GM23338 (cell line): ENCODE measurements at regions not wholly inside any gene's neighbourhood (a gene's known extent, or its start where the extent isn't known, plus 50 kb on each side); places are given as distances from the start of the nearest gene placed in this dataset.
A peak's percentile ranks its signal among the peaks of the same experiment; 100 is the strongest.

ENCODE experiments used
- ATAC-seq: fragments of 200-7000 bp; cut with Tn5 transposase; 3 replicates; pipeline ENCODE4 v1.9.1; 2020
- DNase-seq: peaks from one replicate; pipeline ENCODE4 v3.0.0-alpha.2; 2015; ENCODE audit warnings: low spot score
- H2AFZ ChIP-seq: fragments of 200-600 bp; sonication (generic); 2 replicates; pipeline ENCODE4 v1.8.0; 2016; ENCODE audit warnings: antibody characterized with exemption, mild to moderate bottlenecking, moderate library complexity
- H3F3A ChIP-seq: fragments of 200-600 bp; sonication (generic); replicated peaks from 2 replicates; pipeline ENCODE4 v1.8.0; 2017; ENCODE audit warnings: antibody characterized with exemption, mixed run types, low read depth
- H3K27ac ChIP-seq: fragments of 200-600 bp; sonication (generic); 2 replicates; pipeline ENCODE4 v1.6.1; 2016; ENCODE audit warnings: low read depth
- H3K27me3 ChIP-seq: fragments of 200-600 bp; sonication (generic); 2 replicates; pipeline ENCODE4 v1.8.0; 2016; ENCODE audit warnings: mild to moderate bottlenecking, mixed run types, moderate library complexity; ENCODE audit not compliant: insufficient read depth
- H3K36me3 ChIP-seq: fragments of 200-600 bp; sonication (generic); 2 replicates; pipeline ENCODE4 v1.8.0; 2016; ENCODE audit warnings: mild to moderate bottlenecking; ENCODE audit not compliant: insufficient read depth
- H3K4me1 ChIP-seq: fragments of 200-600 bp; sonication (generic); 2 replicates; pipeline ENCODE4 v1.8.0; 2016; ENCODE audit warnings: mild to moderate bottlenecking, moderate library complexity; ENCODE audit not compliant: insufficient read depth
- H3K4me2 ChIP-seq: fragments of 200-600 bp; sonication (generic); 2 replicates; pipeline ENCODE4 v1.7.1; 2017; ENCODE audit warnings: mixed run types
- H3K4me3 ChIP-seq: fragments of 200-600 bp; sonication (generic); 2 replicates; pipeline ENCODE4 v1.6.1; 2016; ENCODE audit warnings: mixed run types
- H3K79me2 ChIP-seq: fragments of 200-600 bp; sonication (generic); replicated peaks from 2 replicates; pipeline ENCODE4 v1.8.0; 2017; ENCODE audit warnings: mild to moderate bottlenecking; ENCODE audit not compliant: insufficient read depth
- H3K9me2 ChIP-seq: fragments of 200-600 bp; sonication (generic); 2 replicates; pipeline ENCODE4 v1.8.0; 2017; ENCODE audit not compliant: insufficient read depth
- H4K20me1 ChIP-seq: fragments of 200-600 bp; sonication (generic); replicated peaks from 2 replicates; pipeline ENCODE4 v1.8.0; 2017; ENCODE audit warnings: mild to moderate bottlenecking; ENCODE audit not compliant: insufficient read depth
- H3K27ac Mint-ChIP-seq: 2 replicates; pipeline ENCODE4 v1.8.0; 2020; ENCODE audit warnings: inconsistent platforms, mild to moderate bottlenecking, moderate library complexity, mixed read lengths
- H3K27me3 Mint-ChIP-seq: 3 replicates; pipeline ENCODE4 v1.8.0; 2022; ENCODE audit warnings: low read depth, mild to moderate bottlenecking, moderate library complexity, mixed read lengths, inconsistent platforms; ENCODE audit not compliant: insufficient read depth, poor library complexity
- H3K36me3 Mint-ChIP-seq: 3 replicates; pipeline ENCODE4 v1.8.0; 2021; ENCODE audit warnings: low read depth, mild to moderate bottlenecking, inconsistent platforms, moderate library complexity, mixed read lengths
- H3K4me1 Mint-ChIP-seq: 3 replicates; pipeline ENCODE4 v1.8.0; 2020; ENCODE audit warnings: mild to moderate bottlenecking, inconsistent platforms, mixed read lengths
- H3K4me3 Mint-ChIP-seq: 3 replicates; pipeline ENCODE4 v1.8.0; 2021; ENCODE audit warnings: moderate library complexity, mild to moderate bottlenecking, inconsistent platforms, mixed read lengths
- H3K9me3 Mint-ChIP-seq: 3 replicates; pipeline ENCODE4 v1.8.0; 2020; ENCODE audit warnings: moderate library complexity, mild to moderate bottlenecking, inconsistent platforms, mixed read lengths
- CREB1 ChIP-seq: fragments of 250-450 bp; sonication (Bioruptor Pico); IDR thresholded peaks from 2 replicates; pipeline ENCODE4 v1.5.0; 2020; ENCODE audit warnings: low read depth, mild to moderate bottlenecking, moderate library complexity
- EZH2 ChIP-seq: fragments of 200-600 bp; sonication (generic); IDR thresholded peaks from one replicate; pipeline ENCODE4 v1.8.0; 2017; ENCODE audit warnings: antibody characterized with exemption, mild to moderate bottlenecking, low read depth; ENCODE audit not compliant: unreplicated experiment
- EZH2phosphoT487 ChIP-seq: fragments of 200-600 bp; sonication (generic); IDR thresholded peaks from one replicate; pipeline ENCODE4 v1.8.1; 2018; ENCODE audit warnings: antibody characterized with exemption; ENCODE audit not compliant: unreplicated experiment
- JUNB ChIP-seq: IDR thresholded peaks from one replicate; pipeline ENCODE4 v1.6.1; 2016; ENCODE audit warnings: antibody characterized with exemption; ENCODE audit not compliant: unreplicated experiment
- NANOG ChIP-seq: IDR thresholded peaks from 2 replicates; pipeline ENCODE4 v1.6.1; 2016; ENCODE audit warnings: antibody characterized with exemption, borderline replicate concordance
- POLR2AphosphoS5 ChIP-seq: IDR thresholded peaks from 2 replicates; pipeline ENCODE4 v1.6.1; 2016; ENCODE audit warnings: antibody characterized with exemption, low read depth
- REST ChIP-seq: IDR thresholded peaks from one replicate; pipeline ENCODE4 v1.6.1; 2018; ENCODE audit warnings: antibody characterized with exemption; ENCODE audit not compliant: unreplicated experiment
- STAT1 ChIP-seq: IDR thresholded peaks from one replicate; pipeline ENCODE4 v1.6.1; 2016; ENCODE audit warnings: antibody characterized with exemption; ENCODE audit not compliant: unreplicated experiment
- ZNF114 ChIP-seq: fragments of 250-450 bp; sonication (Bioruptor Pico); IDR thresholded peaks from 2 replicates; pipeline ENCODE4 v1.5.0; 2020; ENCODE audit warnings: mild to moderate bottlenecking, moderate library complexity
- ZNF331 ChIP-seq: fragments of 250-450 bp; sonication (Bioruptor Pico); IDR thresholded peaks from 2 replicates; pipeline ENCODE4 v1.5.0; 2020; ENCODE audit warnings: low read depth, mild to moderate bottlenecking, moderate library complexity
- TF ChIP-seq, protein P1 (sequence below): fragments of 250-450 bp; sonication (Bioruptor Pico); IDR thresholded peaks from 2 replicates; pipeline ENCODE4 v1.5.0; 2020; ENCODE audit warnings: mild to moderate bottlenecking, moderate library complexity
- TF ChIP-seq, protein P2 (sequence below), 2 experiments: fragments of 200-600 bp in 1 of 2; sonication (generic) in 1 of 2; conservative IDR thresholded peaks; 2 replicates each; pipeline versions ENCODE4 v1.5.1 to v1.6.1; 2016 to 2017; ENCODE audit warnings: antibody characterized with exemption in 2 of 2, low read depth in 2 of 2, mild to moderate bottlenecking in 2 of 2, moderate library complexity in 1 of 2
- TF ChIP-seq, protein P3 (sequence below): IDR thresholded peaks from 2 replicates; pipeline ENCODE4 v1.6.1; 2016; ENCODE audit warnings: antibody characterized with exemption

DNA sequence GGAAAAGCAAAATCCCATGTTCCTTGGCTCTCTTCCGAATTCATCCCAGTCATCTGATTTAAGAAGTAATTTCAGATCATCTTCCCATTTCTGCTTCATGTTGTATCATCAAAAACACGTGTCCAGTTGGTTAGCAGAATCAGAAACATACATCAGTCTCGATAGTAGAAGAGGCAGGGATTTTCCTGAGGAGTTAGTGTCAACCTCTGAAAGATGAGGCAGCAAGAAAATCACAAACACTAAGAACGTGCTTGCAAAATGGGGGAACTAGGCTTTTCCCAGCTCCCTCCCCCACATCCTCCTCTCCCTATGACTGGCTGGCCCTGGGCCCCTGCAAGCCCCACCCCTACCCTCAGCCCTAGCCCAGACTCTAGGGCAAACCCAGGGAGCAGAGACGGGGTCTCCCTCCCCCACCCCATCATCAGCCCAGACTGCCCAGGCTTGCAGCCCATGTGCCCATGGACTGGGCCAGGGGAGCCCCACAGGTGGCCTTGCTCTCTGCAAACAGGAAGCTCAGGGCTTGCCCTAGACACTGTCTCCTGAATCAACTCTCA, 161.0 kb upstream of the ID2 start:
- Histone ChIP-seq H3K79me2 (no peaks in the 10 kb centered on the region), H3K4me1 (no peaks in the 10 kb centered on the region), H2AFZ (no peak overlapping the region; the same call in 1 of the 2 replicates), H4K20me1 (no peaks in the 10 kb centered on the region), H3K4me2 (no peak overlapping the region), H3F3A (no peaks in the 10 kb centered on the region), H3K36me3 (no peaks in the 10 kb centered on the region), H3K4me3 (no peak overlapping the region), H3K27me3 (no peaks in the 10 kb centered on the region), H3K27ac (no peak overlapping the region), H3K9me2 (0 out of 2 replicates have a peak, but pooled peaks cover 11% of the 10 kb centered on the region)
- TF ChIP-seq EZH2phosphoT487 = no peak
- no peak for TF ChIP-seq STAT1
- no peak for TF ChIP-seq ZNF114 (CRISPR knock-in tag)
- no peak for TF ChIP-seq ZNF331 (CRISPR knock-in tag)
- TF ChIP-seq CREB1 (CRISPR knock-in tag) = no peak
- TF ChIP-seq, protein P1, sequence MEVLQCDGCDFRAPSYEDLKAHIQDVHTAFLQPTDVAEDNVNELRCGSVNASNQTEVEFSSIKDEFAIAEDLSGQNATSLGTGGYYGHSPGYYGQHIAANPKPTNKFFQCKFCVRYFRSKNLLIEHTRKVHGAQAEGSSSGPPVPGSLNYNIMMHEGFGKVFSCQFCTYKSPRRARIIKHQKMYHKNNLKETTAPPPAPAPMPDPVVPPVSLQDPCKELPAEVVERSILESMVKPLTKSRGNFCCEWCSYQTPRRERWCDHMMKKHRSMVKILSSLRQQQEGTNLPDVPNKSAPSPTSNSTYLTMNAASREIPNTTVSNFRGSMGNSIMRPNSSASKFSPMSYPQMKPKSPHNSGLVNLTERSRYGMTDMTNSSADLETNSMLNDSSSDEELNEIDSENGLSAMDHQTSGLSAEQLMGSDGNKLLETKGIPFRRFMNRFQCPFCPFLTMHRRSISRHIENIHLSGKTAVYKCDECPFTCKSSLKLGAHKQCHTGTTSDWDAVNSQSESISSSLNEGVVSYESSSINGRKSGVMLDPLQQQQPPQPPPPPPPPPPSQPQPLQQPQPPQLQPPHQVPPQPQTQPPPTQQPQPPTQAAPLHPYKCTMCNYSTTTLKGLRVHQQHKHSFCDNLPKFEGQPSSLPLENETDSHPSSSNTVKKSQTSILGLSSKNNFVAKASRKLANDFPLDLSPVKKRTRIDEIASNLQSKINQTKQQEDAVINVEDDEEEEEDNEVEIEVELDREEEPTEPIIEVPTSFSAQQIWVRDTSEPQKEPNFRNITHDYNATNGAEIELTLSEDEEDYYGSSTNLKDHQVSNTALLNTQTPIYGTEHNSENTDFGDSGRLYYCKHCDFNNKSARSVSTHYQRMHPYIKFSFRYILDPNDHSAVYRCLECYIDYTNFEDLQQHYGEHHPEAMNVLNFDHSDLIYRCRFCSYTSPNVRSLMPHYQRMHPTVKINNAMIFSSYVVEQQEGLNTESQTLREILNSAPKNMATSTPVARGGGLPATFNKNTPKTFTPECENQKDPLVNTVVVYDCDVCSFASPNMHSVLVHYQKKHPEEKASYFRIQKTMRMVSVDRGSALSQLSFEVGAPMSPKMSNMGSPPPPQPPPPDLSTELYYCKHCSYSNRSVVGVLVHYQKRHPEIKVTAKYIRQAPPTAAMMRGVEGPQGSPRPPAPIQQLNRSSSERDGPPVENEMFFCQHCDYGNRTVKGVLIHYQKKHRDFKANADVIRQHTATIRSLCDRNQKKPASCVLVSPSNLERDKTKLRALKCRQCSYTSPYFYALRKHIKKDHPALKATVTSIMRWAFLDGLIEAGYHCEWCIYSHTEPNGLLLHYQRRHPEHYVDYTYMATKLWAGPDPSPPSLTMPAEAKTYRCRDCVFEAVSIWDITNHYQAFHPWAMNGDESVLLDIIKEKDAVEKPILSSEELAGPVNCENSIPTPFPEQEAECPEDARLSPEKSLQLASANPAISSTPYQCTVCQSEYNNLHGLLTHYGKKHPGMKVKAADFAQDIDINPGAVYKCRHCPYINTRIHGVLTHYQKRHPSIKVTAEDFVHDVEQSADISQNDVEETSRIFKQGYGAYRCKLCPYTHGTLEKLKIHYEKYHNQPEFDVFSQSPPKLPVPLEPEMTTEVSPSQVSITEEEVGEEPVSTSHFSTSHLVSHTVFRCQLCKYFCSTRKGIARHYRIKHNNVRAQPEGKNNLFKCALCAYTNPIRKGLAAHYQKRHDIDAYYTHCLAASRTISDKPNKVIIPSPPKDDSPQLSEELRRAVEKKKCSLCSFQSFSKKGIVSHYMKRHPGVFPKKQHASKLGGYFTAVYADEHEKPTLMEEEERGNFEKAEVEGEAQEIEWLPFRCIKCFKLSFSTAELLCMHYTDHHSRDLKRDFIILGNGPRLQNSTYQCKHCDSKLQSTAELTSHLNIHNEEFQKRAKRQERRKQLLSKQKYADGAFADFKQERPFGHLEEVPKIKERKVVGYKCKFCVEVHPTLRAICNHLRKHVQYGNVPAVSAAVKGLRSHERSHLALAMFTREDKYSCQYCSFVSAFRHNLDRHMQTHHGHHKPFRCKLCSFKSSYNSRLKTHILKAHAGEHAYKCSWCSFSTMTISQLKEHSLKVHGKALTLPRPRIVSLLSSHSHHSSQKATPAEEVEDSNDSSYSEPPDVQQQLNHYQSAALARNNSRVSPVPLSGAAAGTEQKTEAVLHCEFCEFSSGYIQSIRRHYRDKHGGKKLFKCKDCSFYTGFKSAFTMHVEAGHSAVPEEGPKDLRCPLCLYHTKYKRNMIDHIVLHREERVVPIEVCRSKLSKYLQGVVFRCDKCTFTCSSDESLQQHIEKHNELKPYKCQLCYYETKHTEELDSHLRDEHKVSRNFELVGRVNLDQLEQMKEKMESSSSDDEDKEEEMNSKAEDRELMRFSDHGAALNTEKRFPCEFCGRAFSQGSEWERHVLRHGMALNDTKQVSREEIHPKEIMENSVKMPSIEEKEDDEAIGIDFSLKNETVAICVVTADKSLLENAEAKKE (CRISPR knock-in tag) = no peak
- TF ChIP-seq, protein P2, sequence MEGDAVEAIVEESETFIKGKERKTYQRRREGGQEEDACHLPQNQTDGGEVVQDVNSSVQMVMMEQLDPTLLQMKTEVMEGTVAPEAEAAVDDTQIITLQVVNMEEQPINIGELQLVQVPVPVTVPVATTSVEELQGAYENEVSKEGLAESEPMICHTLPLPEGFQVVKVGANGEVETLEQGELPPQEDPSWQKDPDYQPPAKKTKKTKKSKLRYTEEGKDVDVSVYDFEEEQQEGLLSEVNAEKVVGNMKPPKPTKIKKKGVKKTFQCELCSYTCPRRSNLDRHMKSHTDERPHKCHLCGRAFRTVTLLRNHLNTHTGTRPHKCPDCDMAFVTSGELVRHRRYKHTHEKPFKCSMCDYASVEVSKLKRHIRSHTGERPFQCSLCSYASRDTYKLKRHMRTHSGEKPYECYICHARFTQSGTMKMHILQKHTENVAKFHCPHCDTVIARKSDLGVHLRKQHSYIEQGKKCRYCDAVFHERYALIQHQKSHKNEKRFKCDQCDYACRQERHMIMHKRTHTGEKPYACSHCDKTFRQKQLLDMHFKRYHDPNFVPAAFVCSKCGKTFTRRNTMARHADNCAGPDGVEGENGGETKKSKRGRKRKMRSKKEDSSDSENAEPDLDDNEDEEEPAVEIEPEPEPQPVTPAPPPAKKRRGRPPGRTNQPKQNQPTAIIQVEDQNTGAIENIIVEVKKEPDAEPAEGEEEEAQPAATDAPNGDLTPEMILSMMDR (conservative IDR thresholded peaks at IDR 0.05; ENCODE audit: low read depth in 2 of 2) = no peak
- no peak for TF ChIP-seq JUNB
- TF ChIP-seq REST = no peak
- no peak for TF ChIP-seq NANOG
- TF ChIP-seq POLR2AphosphoS5 = no peak
- no peak for TF ChIP-seq EZH2
- TF ChIP-seq, protein P3, sequence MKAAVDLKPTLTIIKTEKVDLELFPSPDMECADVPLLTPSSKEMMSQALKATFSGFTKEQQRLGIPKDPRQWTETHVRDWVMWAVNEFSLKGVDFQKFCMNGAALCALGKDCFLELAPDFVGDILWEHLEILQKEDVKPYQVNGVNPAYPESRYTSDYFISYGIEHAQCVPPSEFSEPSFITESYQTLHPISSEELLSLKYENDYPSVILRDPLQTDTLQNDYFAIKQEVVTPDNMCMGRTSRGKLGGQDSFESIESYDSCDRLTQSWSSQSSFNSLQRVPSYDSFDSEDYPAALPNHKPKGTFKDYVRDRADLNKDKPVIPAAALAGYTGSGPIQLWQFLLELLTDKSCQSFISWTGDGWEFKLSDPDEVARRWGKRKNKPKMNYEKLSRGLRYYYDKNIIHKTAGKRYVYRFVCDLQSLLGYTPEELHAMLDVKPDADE = no peak
- Mint-ChIP-seq H3K27me3 (peaks cover 3% of the 10 kb centered on the region), H3K9me3 (no peaks in the 10 kb centered on the region; the same call in 2 of the 3 replicates), H3K36me3 (no peaks in the 10 kb centered on the region), H3K27ac (no peak overlapping the region), H3K4me3 (no peak overlapping the region), H3K4me1 (peaks cover 6% of the 10 kb centered on the region)
- peak; percentile 39 for ATAC-seq
- DNase-seq = no peak
